ENCODE measurements at regions not wholly inside any gene's neighbourhood (a gene's known extent, or its start where the extent isn't known, plus 50 kb on each side); places are given as distances from the start of the nearest gene placed in this dataset.

DNA sequence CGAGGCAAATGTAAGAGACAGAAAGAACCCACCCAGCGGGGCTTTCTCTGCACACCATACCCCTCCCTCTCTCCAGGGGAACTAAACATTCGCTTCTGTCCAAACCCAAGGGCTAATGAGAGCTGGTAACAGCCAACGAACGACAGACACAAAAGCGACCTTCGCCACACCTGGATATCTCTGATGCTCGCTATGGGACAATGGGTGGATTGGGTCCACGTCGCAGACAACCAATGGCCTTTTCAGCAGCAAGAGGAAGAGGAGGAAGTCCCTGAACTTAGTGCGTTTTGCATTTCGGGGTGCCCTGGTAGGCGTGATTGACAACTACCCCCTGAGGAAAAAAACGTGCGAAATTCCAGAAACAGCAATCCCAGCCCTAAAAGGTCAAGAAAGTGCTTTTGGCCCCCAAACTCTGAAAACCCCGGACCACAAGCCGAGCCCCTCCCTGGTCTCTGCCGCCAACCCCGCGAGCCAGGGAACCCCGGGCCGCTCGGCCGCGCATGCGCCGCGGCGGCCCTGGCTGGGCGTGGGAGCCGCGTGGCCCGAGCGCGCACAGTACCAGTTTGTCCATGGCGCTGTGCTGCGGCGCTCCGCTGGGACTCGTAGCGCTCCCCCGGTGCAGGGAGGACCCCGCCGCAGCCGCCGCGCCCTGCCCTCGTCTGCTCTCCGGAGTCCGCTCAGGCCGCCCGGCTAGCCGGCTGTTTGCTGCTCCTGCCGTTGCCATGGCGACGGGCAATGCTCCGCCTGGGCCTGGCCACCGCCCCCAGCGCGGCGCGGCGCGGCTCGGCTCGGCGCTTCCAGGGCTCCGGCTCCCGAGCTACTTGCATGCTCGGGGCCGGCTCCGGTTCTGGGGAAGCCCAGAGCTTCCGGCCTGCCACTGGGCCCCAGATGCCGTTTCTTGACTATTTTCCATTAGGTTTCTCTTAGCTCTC, 66.9 kb upstream of the DNAH5 start (continued):
- no peak for TF ChIP-seq FOSL1 (CRISPR knock-in tag; IDR thresholded peaks at IDR 0.05; ENCODE audit: borderline replicate concordance)
- TF ChIP-seq ATF7 (IDR thresholded peaks at IDR 0.05), result no peak
- TF ChIP-seq ATF7 (CRISPR knock-in tag; IDR thresholded peaks at IDR 0.05), result no peak
- TF ChIP-seq RNF2 (conservative IDR thresholded peaks at IDR 0.05; ENCODE audit: low read depth), result peak; percentile 93
- TF ChIP-seq KAT8 (CRISPR knock-in tag; IDR thresholded peaks at IDR 0.05), result 0 out of 2 replicates have a peak, but pooled peaks have one; percentile 16
- TF ChIP-seq FOXM1 (CRISPR knock-in tag; IDR thresholded peaks at IDR 0.05), result no peak
- TF ChIP-seq ZNF138 (CRISPR knock-in tag; IDR thresholded peaks at IDR 0.05; ENCODE audit: low read depth), result no peak
- no peak for TF ChIP-seq ZNF879 (CRISPR knock-in tag; IDR thresholded peaks at IDR 0.05)
- no peak for TF ChIP-seq ZNF446 (CRISPR knock-in tag; IDR thresholded peaks at IDR 0.05)
- TF ChIP-seq ZNF790 (CRISPR knock-in tag; IDR thresholded peaks at IDR 0.05; ENCODE audit: borderline replicate concordance), result no peak
- TF ChIP-seq CBX5 (CRISPR knock-in tag; IDR thresholded peaks at IDR 0.05; ENCODE audit: borderline replicate concordance), result no peak
- no peak for TF ChIP-seq ATF3 (CRISPR knock-in tag; IDR thresholded peaks at IDR 0.05)
- TF ChIP-seq RBFOX2 (IDR thresholded peaks at IDR 0.05; ENCODE audit: low read depth, low read length), result peak; percentile 71
- no peak for TF ChIP-seq XBP1 (CRISPR knock-in tag; IDR thresholded peaks at IDR 0.05)
- TF ChIP-seq ZKSCAN1 (IDR thresholded peaks at IDR 0.05; ENCODE audit: low read length), result no peak
- no peak for TF ChIP-seq RARA (CRISPR knock-in tag; IDR thresholded peaks at IDR 0.05)
- TF ChIP-seq ZNF513 (CRISPR knock-in tag; conservative IDR thresholded peaks at IDR 0.05), result no peak
- TF ChIP-seq KLF13 (CRISPR knock-in tag; IDR thresholded peaks at IDR 0.05), result no peak
- TF ChIP-seq, protein P1, sequence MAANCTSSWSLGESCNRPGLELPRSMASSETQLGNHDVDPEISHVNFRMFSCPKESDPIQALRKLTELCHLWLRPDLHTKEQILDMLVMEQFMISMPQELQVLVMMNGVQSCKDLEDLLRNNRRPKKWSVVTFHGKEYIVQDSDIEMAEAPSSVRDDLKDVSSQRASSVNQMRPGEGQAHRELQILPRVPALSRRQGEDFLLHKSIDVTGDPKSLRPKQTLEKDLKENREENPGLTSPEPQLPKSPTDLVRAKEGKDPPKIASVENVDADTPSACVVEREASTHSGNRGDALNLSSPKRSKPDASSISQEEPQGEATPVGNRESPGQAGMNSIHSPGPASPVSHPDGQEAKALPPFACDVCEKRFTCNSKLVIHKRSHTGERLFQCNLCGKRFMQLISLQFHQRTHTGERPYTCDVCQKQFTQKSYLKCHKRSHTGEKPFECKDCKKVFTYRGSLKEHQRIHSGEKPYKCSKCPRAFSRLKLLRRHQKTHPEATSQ (CRISPR knock-in tag; IDR thresholded peaks at IDR 0.05; ENCODE audit: borderline replicate concordance), result no peak
- TF ChIP-seq ADNP (CRISPR knock-in tag; IDR thresholded peaks at IDR 0.05), result no peak
- no peak for TF ChIP-seq KDM1A (CRISPR knock-in tag; IDR thresholded peaks at IDR 0.05)
- peak; percentile 90 for TF ChIP-seq ATF7-NPFF (CRISPR knock-in tag; IDR thresholded peaks at IDR 0.05; ENCODE audit: low read depth)
- TF ChIP-seq ZNF143 (CRISPR knock-in tag; IDR thresholded peaks at IDR 0.05), result no peak
- TF ChIP-seq GATA4 (IDR thresholded peaks at IDR 0.05; ENCODE audit: borderline replicate concordance, low read depth), result no peak
- TF ChIP-seq HMGA1 (CRISPR knock-in tag; conservative IDR thresholded peaks at IDR 0.05), result no peak
- no peak for TF ChIP-seq ZBTB44 (CRISPR knock-in tag; IDR thresholded peaks at IDR 0.05)
- TF ChIP-seq ZNF776 (CRISPR knock-in tag; IDR thresholded peaks at IDR 0.05), result peak; percentile 73; the same call in 1 of the 2 replicates
- TF ChIP-seq PCBP1 (IDR thresholded peaks at IDR 0.05; ENCODE audit: borderline replicate concordance, low read depth, low read length), result no peak
- TF ChIP-seq POLR2A (IDR thresholded peaks at IDR 0.05; ENCODE audit: insufficient read depth in 1 of 2, low read depth in 2 of 2, low read length in 2 of 2), result no peak

All from HepG2 (cell line).